ENCODE measurements at regions not wholly inside any gene's neighbourhood (a gene's known extent, or its start where the extent isn't known, plus 50 kb on each side); places are given as distances from the start of the nearest gene placed in this dataset.

- TF ChIP-seq EZH2 (IDR thresholded peaks at IDR 0.05; ENCODE audit: borderline replicate concordance, insufficient read depth, low read depth, low read length, poor library complexity, severe bottlenecking) (no peak), CTCF (IDR thresholded peaks at IDR 0.05) (no peak)
- H3K9ac ChIP-seq (ENCODE audit: low read length), result no peak overlapping the region
- no peaks in the 10 kb centered on the region for H3K9me3 Mint-ChIP-seq (ENCODE audit: insufficient read depth)
- H3K27me3 Mint-ChIP-seq, result no peaks in the 10 kb centered on the region
- H3K4me3 Mint-ChIP-seq, result no peak overlapping the region
- no peaks in the 10 kb centered on the region for H4K20me1 ChIP-seq (ENCODE audit: control insufficient read depth, insufficient read depth, low read length, poor library complexity, severe bottlenecking)
- no peaks in the 10 kb centered on the region for H3K4me1 Mint-ChIP-seq
- H3K9me3 ChIP-seq (ENCODE audit: control extremely low read depth in 1 of 3, control insufficient read depth in 2 of 3, insufficient read depth in 1 of 3, low read length in 2 of 3), result no peaks in the 10 kb centered on the region
- no peaks in the 10 kb centered on the region for H3K79me2 ChIP-seq (ENCODE audit: control insufficient read depth, insufficient read depth, low read length)
- no peak overlapping the region for H3K4me3 ChIP-seq (ENCODE audit: control extremely low read depth in 1 of 5, extremely low read depth in 1 of 5, insufficient read depth in 1 of 5, low read depth in 2 of 5, low read length in 4 of 5)
- no peaks in the 10 kb centered on the region for H3K36me3 ChIP-seq (replicated peaks in 1 of 2; ENCODE audit: control extremely low read depth in 1 of 2, control insufficient read depth in 1 of 2, extremely low read depth in 1 of 2, insufficient read depth in 2 of 2, low read length in 1 of 2)
- no peak overlapping the region for H3K27ac ChIP-seq (ENCODE audit: low read length in 2 of 2)
- no peak overlapping the region for H3K4me2 ChIP-seq (replicated peaks; ENCODE audit: low read depth, low read length, poor library complexity, severe bottlenecking)
- WGBS (ENCODE audit: insufficient coverage), result 100% methylated on average over 1 of the region's 2 CpGs
- H3K27ac Mint-ChIP-seq, result no peak overlapping the region
- ATAC-seq (ENCODE audit: low read depth) (no peak), DNase-seq (no peak)
- POLR2A ChIA-PET, result no interaction called here
- intact Hi-C loops (cut with micrococcal nuclease), result no loop called here
- CTCF ChIA-PET, result no interaction called here
- no peaks in the 10 kb centered on the region for H3K27me3 ChIP-seq (replicated peaks in 1 of 4; ENCODE audit: control extremely low read depth in 1 of 4, control insufficient read depth in 3 of 4, insufficient read depth in 4 of 4, low read length in 3 of 4)
- H3K4me1 ChIP-seq (ENCODE audit: control insufficient read depth in 2 of 2, insufficient read depth in 2 of 2, low read length in 2 of 2), result no peaks in the 10 kb centered on the region
- H2AFZ ChIP-seq (ENCODE audit: insufficient read depth, low read depth, low read length, poor library complexity, severe bottlenecking), result no peak overlapping the region
These were observed 480.9 kb upstream of the WWC1 start for GRCh38 chr5:167810573-167810972.

- Histone ChIP-seq H3K4me1 (ENCODE audit: control insufficient read depth in 2 of 2, insufficient read depth in 2 of 2, low read length in 2 of 2) (no peaks in the 10 kb centered on the region), H3K4me2 (replicated peaks; ENCODE audit: low read depth, low read length, poor library complexity, severe bottlenecking) (no peak overlapping the region), H3K36me3 (replicated peaks in 1 of 2; ENCODE audit: control extremely low read depth in 1 of 2, control insufficient read depth in 1 of 2, extremely low read depth in 1 of 2, insufficient read depth in 2 of 2, low read length in 1 of 2) (no peaks in the 10 kb centered on the region), H2AFZ (ENCODE audit: insufficient read depth, low read depth, low read length, poor library complexity, severe bottlenecking) (no peak overlapping the region), H3K9me3 (ENCODE audit: control extremely low read depth in 1 of 3, control insufficient read depth in 2 of 3, insufficient read depth in 1 of 3, low read length in 2 of 3) (no peaks in the 10 kb centered on the region), H3K27ac (ENCODE audit: low read length in 2 of 2) (no peak overlapping the region), H3K4me3 (ENCODE audit: control extremely low read depth in 1 of 5, extremely low read depth in 1 of 5, insufficient read depth in 1 of 5, low read depth in 2 of 5, low read length in 4 of 5) (no peak overlapping the region), H3K79me2 (ENCODE audit: control insufficient read depth, insufficient read depth, low read length) (no peaks in the 10 kb centered on the region), H3K27me3 (replicated peaks in 1 of 4; ENCODE audit: control extremely low read depth in 1 of 4, control insufficient read depth in 3 of 4, insufficient read depth in 4 of 4, low read length in 3 of 4) (no peaks in the 10 kb centered on the region), H4K20me1 (ENCODE audit: control insufficient read depth, insufficient read depth, low read length, poor library complexity, severe bottlenecking) (no peaks in the 10 kb centered on the region), H3K9ac (ENCODE audit: low read length) (no peak overlapping the region)
- CTCF ChIA-PET, result no interaction called here
- WGBS (ENCODE audit: insufficient coverage), result 82% methylated on average over 3 of the region's 4 CpGs
- TF ChIP-seq CTCF (IDR thresholded peaks at IDR 0.05) (no peak), EZH2 (IDR thresholded peaks at IDR 0.05; ENCODE audit: borderline replicate concordance, insufficient read depth, low read depth, low read length, poor library complexity, severe bottlenecking) (no peak)
- DNase-seq (no peak), ATAC-seq (ENCODE audit: low read depth) (no peak)
- H3K27ac Mint-ChIP-seq, result no peak overlapping the region
- no peak overlapping the region for H3K4me3 Mint-ChIP-seq
- POLR2A ChIA-PET, result no interaction called here
- H3K9me3 Mint-ChIP-seq (ENCODE audit: insufficient read depth), result no peaks in the 10 kb centered on the region
- no peaks in the 10 kb centered on the region for H3K4me1 Mint-ChIP-seq
- no peaks in the 10 kb centered on the region for H3K27me3 Mint-ChIP-seq
- intact Hi-C loops (cut with micrococcal nuclease), result no loop called here
These were observed 478.6 kb upstream of the WWC1 start for GRCh38 chr5:167812871-167813270.
